GM21737 (cell line): ENCODE measurements at regions not wholly inside any gene's neighbourhood (a gene's known extent, or its start where the extent isn't known, plus 50 kb on each side); places are given as distances from the start of the nearest gene placed in this dataset.
"Not testable (repeated sequence)": the region's sequence is repeated elsewhere in the genome, so short reads cannot be mapped to it uniquely, and the experiment has no call there.

Source experiments
- ATAC-seq: cut with Tn5 transposase; IDR thresholded peaks from one replicate; pipeline ENCODE4 v1.9.1; 2021; ENCODE audit warnings: mild to moderate bottlenecking, moderate library complexity; ENCODE audit not compliant: unreplicated experiment

GRCh38 chr16:63473725-63474124, 1437.5 kb upstream of the CDH8 start:
- ATAC-seq, result no peak

- ATAC-seq, result no peak
Observed at GRCh38 chr16:63467513-63467912, 1431.3 kb upstream of the CDH8 start.

- no peak for ATAC-seq
Observed at GRCh38 chr16:63462316-63462715, 1426.1 kb upstream of the CDH8 start.

- no peak for ATAC-seq
Observed at GRCh38 chr16:63461248-63461841, 1425.1 kb upstream of the CDH8 start.

- no peak for ATAC-seq
Observed at GRCh38 chr16:63458846-63459245, 1422.6 kb upstream of the CDH8 start.

- ATAC-seq, result no peak
Observed at GRCh38 chr16:63457869-63458268, 1421.6 kb upstream of the CDH8 start.

- ATAC-seq, result no peak
Observed at GRCh38 chr16:63453261-63453660, 1417.0 kb upstream of the CDH8 start.

GRCh38 chr16:63447121-63447520, 1410.9 kb upstream of the CDH8 start:
- no peak for ATAC-seq

GRCh38 chr16:63442246-63442645, 1406.0 kb upstream of the CDH8 start:
- ATAC-seq, result no peak

- no peak for ATAC-seq
Observed at GRCh38 chr16:63426275-63426870, 1390.1 kb upstream of the CDH8 start.

- ATAC-seq, result no peak
Observed at GRCh38 chr16:63422715-63423114, 1386.5 kb upstream of the CDH8 start.

- no peak for ATAC-seq
Observed at GRCh38 chr16:63416712-63417111, 1380.5 kb upstream of the CDH8 start.

- ATAC-seq, result no peak
Observed at GRCh38 chr16:63415014-63415413, 1378.8 kb upstream of the CDH8 start.

- ATAC-seq, result no peak
Observed at GRCh38 chr16:63410594-63410993, 1374.4 kb upstream of the CDH8 start.

GRCh38 chr16:63403792-63404191, 1367.6 kb upstream of the CDH8 start:
- ATAC-seq, result no peak

- ATAC-seq, result not testable (repeated sequence)
Observed at GRCh38 chr16:63388277-63388676, 1352.0 kb upstream of the CDH8 start.

GRCh38 chr16:63385714-63386432, 1349.6 kb upstream of the CDH8 start:
- ATAC-seq, result no peak

GRCh38 chr16:63373744-63374143, 1337.5 kb upstream of the CDH8 start:
- ATAC-seq, result no peak

GRCh38 chr16:63372815-63373214, 1336.6 kb upstream of the CDH8 start:
- no peak for ATAC-seq

GRCh38 chr16:63372283-63372682, 1336.0 kb upstream of the CDH8 start:
- ATAC-seq, result no peak

- ATAC-seq, result no peak
Observed at GRCh38 chr16:63365649-63366304, 1329.5 kb upstream of the CDH8 start.

- ATAC-seq, result no peak
Observed at GRCh38 chr16:63363738-63364137, 1327.5 kb upstream of the CDH8 start.
